ENCODE measurements at regions not wholly inside any gene's neighbourhood (a gene's known extent, or its start where the extent isn't known, plus 50 kb on each side); places are given as distances from the start of the nearest gene placed in this dataset.

DNA sequence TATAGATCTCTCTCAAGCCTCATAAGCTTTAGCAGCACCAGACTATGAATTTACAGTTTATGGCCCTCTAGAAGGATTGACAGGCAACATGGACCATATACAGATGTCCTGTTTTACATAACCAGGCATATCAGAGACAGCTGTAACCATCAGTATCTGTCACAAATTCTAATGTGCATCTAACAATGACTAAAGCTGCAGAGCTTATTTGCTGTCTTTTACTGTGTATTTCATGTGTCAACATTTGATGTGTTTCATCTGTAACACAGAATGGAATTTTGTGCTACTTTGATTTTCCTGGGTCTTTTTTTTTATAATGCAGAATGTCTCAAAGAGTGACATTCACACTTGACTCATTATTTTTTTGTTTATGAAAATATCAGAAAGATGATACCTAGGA lies 348.3 kb downstream of the SLC16A7 start:
- ATAC-seq (no peak), DNase-seq (no peak)
- H3K9me3 Mint-ChIP-seq: no peaks in the 10 kb centered on the region
- ChIA-PET POLR2A (no interaction called here), CTCF (no interaction called here)
- H3K4me1 Mint-ChIP-seq (ENCODE audit: low read depth): no peaks in the 10 kb centered on the region
- no peaks in the 10 kb centered on the region for H3K36me3 Mint-ChIP-seq (ENCODE audit: low read depth)
- no peaks in the 10 kb centered on the region for H3K27me3 Mint-ChIP-seq
- TF ChIP-seq, protein P1, sequence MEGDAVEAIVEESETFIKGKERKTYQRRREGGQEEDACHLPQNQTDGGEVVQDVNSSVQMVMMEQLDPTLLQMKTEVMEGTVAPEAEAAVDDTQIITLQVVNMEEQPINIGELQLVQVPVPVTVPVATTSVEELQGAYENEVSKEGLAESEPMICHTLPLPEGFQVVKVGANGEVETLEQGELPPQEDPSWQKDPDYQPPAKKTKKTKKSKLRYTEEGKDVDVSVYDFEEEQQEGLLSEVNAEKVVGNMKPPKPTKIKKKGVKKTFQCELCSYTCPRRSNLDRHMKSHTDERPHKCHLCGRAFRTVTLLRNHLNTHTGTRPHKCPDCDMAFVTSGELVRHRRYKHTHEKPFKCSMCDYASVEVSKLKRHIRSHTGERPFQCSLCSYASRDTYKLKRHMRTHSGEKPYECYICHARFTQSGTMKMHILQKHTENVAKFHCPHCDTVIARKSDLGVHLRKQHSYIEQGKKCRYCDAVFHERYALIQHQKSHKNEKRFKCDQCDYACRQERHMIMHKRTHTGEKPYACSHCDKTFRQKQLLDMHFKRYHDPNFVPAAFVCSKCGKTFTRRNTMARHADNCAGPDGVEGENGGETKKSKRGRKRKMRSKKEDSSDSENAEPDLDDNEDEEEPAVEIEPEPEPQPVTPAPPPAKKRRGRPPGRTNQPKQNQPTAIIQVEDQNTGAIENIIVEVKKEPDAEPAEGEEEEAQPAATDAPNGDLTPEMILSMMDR (IDR thresholded peaks at IDR 0.05): no peak
- intact Hi-C loops (cut with micrococcal nuclease): no loop called here
- no peak overlapping the region for H3K4me3 Mint-ChIP-seq
- no peak overlapping the region for H3K27ac Mint-ChIP-seq

DNA sequence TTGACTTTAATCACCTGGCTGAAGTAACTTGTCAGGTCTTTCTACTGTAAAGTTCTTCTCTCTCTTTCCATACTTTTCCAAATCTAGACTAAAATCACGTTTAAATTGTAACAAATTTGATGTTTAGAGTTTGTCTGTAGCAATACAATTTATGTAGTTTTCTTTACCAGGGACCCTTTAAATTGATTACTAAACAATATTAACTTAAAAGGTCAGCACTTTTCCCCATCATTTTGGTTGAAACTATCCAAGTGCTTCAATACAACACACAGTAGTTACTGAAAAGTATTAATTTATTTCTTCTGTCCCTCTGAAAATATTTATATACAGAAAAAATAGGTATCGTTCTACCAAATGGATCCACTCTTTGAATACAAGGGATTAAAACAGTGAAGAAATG lies 350.8 kb downstream of the SLC16A7 start:
- POLR2A ChIA-PET: no interaction called here
- ATAC-seq: no peak
- Mint-ChIP-seq H3K27ac (no peak overlapping the region), H3K4me1 (ENCODE audit: low read depth) (no peaks in the 10 kb centered on the region), H3K36me3 (ENCODE audit: low read depth) (no peaks in the 10 kb centered on the region), H3K9me3 (no peaks in the 10 kb centered on the region), H3K4me3 (no peak overlapping the region), H3K27me3 (no peaks in the 10 kb centered on the region)
- TF ChIP-seq, protein P1 (IDR thresholded peaks at IDR 0.05): no peak
- intact Hi-C loops (cut with micrococcal nuclease): no loop called here
- no peak for DNase-seq
- CTCF ChIA-PET: no interaction called here

DNA sequence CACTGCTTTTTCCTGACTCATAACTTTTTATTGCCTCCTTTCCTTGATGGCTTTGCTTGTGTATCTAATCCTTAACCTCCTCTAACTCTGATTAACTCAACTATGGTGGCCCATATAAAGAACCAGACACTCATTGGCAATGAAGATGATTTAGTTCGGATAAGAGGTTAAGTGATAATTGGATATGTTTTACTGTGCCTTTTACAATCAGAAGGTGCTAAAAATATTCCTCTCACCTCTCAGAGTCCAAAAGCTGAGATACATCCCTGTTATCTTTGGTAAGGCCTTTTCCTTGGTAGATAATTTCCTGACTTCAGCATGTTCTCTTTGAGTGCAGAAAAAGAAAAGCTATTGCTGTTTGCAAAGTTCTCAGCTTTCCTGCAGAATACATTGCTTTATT lies 367.7 kb downstream of the SLC16A7 start:
- TF ChIP-seq, protein P1 (IDR thresholded peaks at IDR 0.05): no peak
- DNase-seq: no peak
- H3K36me3 Mint-ChIP-seq (ENCODE audit: low read depth): no peaks in the 10 kb centered on the region
- no peaks in the 10 kb centered on the region for H3K4me1 Mint-ChIP-seq (ENCODE audit: low read depth)
- intact Hi-C loops (cut with micrococcal nuclease): no loop called here
- ChIA-PET CTCF (no interaction called here), POLR2A (no interaction called here)
- H3K9me3 Mint-ChIP-seq: peaks cover 1% of the 10 kb centered on the region
- no peaks in the 10 kb centered on the region for H3K27me3 Mint-ChIP-seq
- no peak overlapping the region for H3K4me3 Mint-ChIP-seq
- no peak overlapping the region for H3K27ac Mint-ChIP-seq
- no peak for ATAC-seq

DNA sequence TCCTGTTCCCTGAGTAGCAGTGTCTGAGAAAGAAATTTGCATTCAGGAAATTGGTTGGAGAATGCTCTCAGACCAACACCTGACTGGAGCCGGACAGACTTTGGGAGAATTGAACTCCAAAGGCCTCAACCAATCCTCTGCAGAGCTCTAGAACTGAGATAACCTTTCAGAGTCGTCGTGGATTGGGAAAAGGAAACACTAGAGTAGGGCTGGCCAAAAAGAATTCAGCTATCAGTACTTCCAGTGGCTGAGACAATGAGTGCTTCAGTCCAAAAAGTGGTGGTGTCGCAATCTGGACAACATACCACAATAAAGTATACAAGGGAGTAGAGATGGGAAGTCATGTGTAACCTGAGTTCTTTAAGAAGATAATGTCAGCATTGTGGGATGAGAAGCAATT lies 377.1 kb downstream of the SLC16A7 start:
- ChIA-PET CTCF (no interaction called here), POLR2A (no interaction called here)
- no peaks in the 10 kb centered on the region for H3K4me1 Mint-ChIP-seq (ENCODE audit: low read depth)
- no peak overlapping the region for H3K4me3 Mint-ChIP-seq
- DNase-seq (no peak), ATAC-seq (no peak)
- TF ChIP-seq, protein P1 (IDR thresholded peaks at IDR 0.05): no peak
- intact Hi-C loops (cut with micrococcal nuclease): no loop called here
- H3K27ac Mint-ChIP-seq: no peak overlapping the region
- H3K9me3 Mint-ChIP-seq: peaks cover 1% of the 10 kb centered on the region
- H3K27me3 Mint-ChIP-seq: no peaks in the 10 kb centered on the region
- no peaks in the 10 kb centered on the region for H3K36me3 Mint-ChIP-seq (ENCODE audit: low read depth)

DNA sequence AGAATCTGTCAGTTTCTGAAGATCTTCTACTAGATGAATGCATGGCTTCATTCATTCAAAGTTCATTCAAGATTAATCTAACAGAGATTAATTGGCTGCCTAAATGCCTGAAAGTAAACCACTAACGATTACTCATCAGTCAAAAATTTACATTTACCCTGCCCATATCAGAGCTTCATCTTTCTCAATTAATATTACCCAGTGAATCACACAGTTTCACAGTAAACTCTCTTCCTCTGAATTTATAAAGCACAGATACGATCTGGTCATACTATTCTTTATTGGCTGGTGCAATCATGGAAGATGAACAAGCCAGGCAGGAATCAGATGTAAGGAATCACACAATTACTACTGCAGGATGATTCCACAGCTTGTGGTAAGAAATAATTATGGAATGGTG lies 377.7 kb downstream of the SLC16A7 start:
- H3K27me3 Mint-ChIP-seq: no peaks in the 10 kb centered on the region

More for the DNA sequence above, 377.7 kb downstream of the SLC16A7 start:
- ChIA-PET POLR2A (no interaction called here), CTCF (no interaction called here)
- Mint-ChIP-seq H3K4me3 (no peak overlapping the region), H3K4me1 (ENCODE audit: low read depth) (no peaks in the 10 kb centered on the region), H3K27ac (no peak overlapping the region), H3K9me3 (no peaks in the 10 kb centered on the region), H3K36me3 (ENCODE audit: low read depth) (no peaks in the 10 kb centered on the region)
- ATAC-seq (no peak), DNase-seq (no peak)
- TF ChIP-seq, protein P1 (IDR thresholded peaks at IDR 0.05): no peak
- intact Hi-C loops (cut with micrococcal nuclease): no loop called here
